Upper lobe of right lung (tissue), 1 donor: ENCODE measurements at regions not wholly inside any gene's neighbourhood (a gene's known extent, or its start where the extent isn't known, plus 50 kb on each side); places are given as distances from the start of the nearest gene placed in this dataset.
"Not testable (repeated sequence)": the region's sequence is repeated elsewhere in the genome, so short reads cannot be mapped to it uniquely, and the experiment has no call there.

Source experiments
- ATAC-seq: fragments of 200-7000 bp; cut with Tn5 transposase; one replicate; pipeline ENCODE4 v1.9.1; 2020; ENCODE audit warnings: mild to moderate bottlenecking, moderate library complexity
- DNase-seq: peaks from one replicate; pipeline ENCODE4 v3.0.0-alpha.2; 2020
- H3K27ac ChIP-seq: fragments of 200-600 bp; one replicate; pipeline ENCODE4 v1.8.0; 2022
- H3K27me3 ChIP-seq: fragments of 200-600 bp; one replicate; pipeline ENCODE4 v1.8.0; 2022; ENCODE audit warnings: mild to moderate bottlenecking
- H3K36me3 ChIP-seq: fragments of 200-600 bp; one replicate; pipeline ENCODE4 v1.8.0; 2022
- H3K4me1 ChIP-seq: fragments of 200-600 bp; one replicate; pipeline ENCODE4 v1.8.0; 2022
- H3K4me3 ChIP-seq: fragments of 200-600 bp; one replicate; pipeline ENCODE4 v1.8.0; 2022; ENCODE audit warnings: mild to moderate bottlenecking
- H3K9me3 ChIP-seq: fragments of 200-600 bp; one replicate; pipeline ENCODE4 v1.8.0; 2022
- CTCF ChIP-seq: fragments of 200-600 bp; IDR thresholded peaks from one replicate; pipeline ENCODE4 v1.8.0; 2022; ENCODE audit warnings: antibody characterized with exemption
- intact Hi-C: fragments of 100-400 bp; cut with DNase I; formaldehyde crosslinking; loops from one replicate; pipeline ENCODE4 v1.11.0; 2022
- donor health status: DM: no; HTN: yes; CAD: no; lungs with severe emphysema.

- Histone ChIP-seq H3K27me3 (no peaks in the 10 kb centered on the region), H3K36me3 (no peaks in the 10 kb centered on the region), H3K9me3 (no peaks in the 10 kb centered on the region), H3K4me3 (no peak overlapping the region), H3K27ac (no peak overlapping the region), H3K4me1 (no peaks in the 10 kb centered on the region)
- intact Hi-C loops, result no loop called here
- ATAC-seq, result no peak
- no peak for TF ChIP-seq CTCF
- no peak for DNase-seq
Measured at GRCh38 chr6:978937-979685, 286.2 kb upstream of the EXOC2 start.

GRCh38 chr6:977226-977625 is 284.3 kb upstream of the EXOC2 start:
- intact Hi-C loops, DNase-seq, H3K4me3 ChIP-seq, H3K9me3 ChIP-seq, H3K4me1 ChIP-seq, H3K36me3 ChIP-seq, H3K27ac ChIP-seq, ATAC-seq, H3K27me3 ChIP-seq: not testable (repeated sequence)

- intact Hi-C loops, result no loop called here
- TF ChIP-seq CTCF, result no peak
- no peak for ATAC-seq
Measured at GRCh38 chr6:971981-972640, 279.2 kb upstream of the EXOC2 start.

GRCh38 chr6:968791-969190 is 275.9 kb upstream of the EXOC2 start:
- ATAC-seq (no peak), DNase-seq (no peak)
- Histone ChIP-seq H3K27ac (no peak overlapping the region), H3K27me3 (no peaks in the 10 kb centered on the region), H3K4me3 (no peak overlapping the region), H3K9me3 (no peaks in the 10 kb centered on the region), H3K36me3 (no peaks in the 10 kb centered on the region), H3K4me1 (no peaks in the 10 kb centered on the region)
- intact Hi-C loops, result no loop called here
- no peak for TF ChIP-seq CTCF

More at GRCh38 chr6:971981-972640, 279.2 kb upstream of the EXOC2 start:
- no peaks in the 10 kb centered on the region for H3K36me3 ChIP-seq
- H3K27ac ChIP-seq, result no peak overlapping the region
- H3K4me1 ChIP-seq, result no peaks in the 10 kb centered on the region
- H3K9me3 ChIP-seq, result no peaks in the 10 kb centered on the region
- no peaks in the 10 kb centered on the region for H3K27me3 ChIP-seq
- no peak overlapping the region for H3K4me3 ChIP-seq
- no peak for DNase-seq

GRCh38 chr6:967701-968100 is 274.8 kb upstream of the EXOC2 start:
- H3K36me3 ChIP-seq, result no peaks in the 10 kb centered on the region
- ATAC-seq (no peak), DNase-seq (no peak)
- no peak for TF ChIP-seq CTCF
- H3K4me1 ChIP-seq, result no peaks in the 10 kb centered on the region
- no peak overlapping the region for H3K27ac ChIP-seq
- intact Hi-C loops, result no loop called here
- no peaks in the 10 kb centered on the region for H3K27me3 ChIP-seq
- no peak overlapping the region for H3K4me3 ChIP-seq
- no peaks in the 10 kb centered on the region for H3K9me3 ChIP-seq

GRCh38 chr6:965343-965742 is 272.4 kb upstream of the EXOC2 start:
- no peaks in the 10 kb centered on the region for H3K9me3 ChIP-seq
- no peak for TF ChIP-seq CTCF
- H3K4me3 ChIP-seq, result no peak overlapping the region
- H3K27ac ChIP-seq, result no peak overlapping the region
- DNase-seq (no peak), ATAC-seq (no peak)
- H3K4me1 ChIP-seq, result no peaks in the 10 kb centered on the region
- intact Hi-C loops, result no loop called here
- H3K36me3 ChIP-seq, result no peaks in the 10 kb centered on the region
- H3K27me3 ChIP-seq, result no peaks in the 10 kb centered on the region
